Fibroblast of mammary gland (primary cell): ENCODE measurements at regions not wholly inside any gene's neighbourhood (a gene's known extent, or its start where the extent isn't known, plus 50 kb on each side); places are given as distances from the start of the nearest gene placed in this dataset.

Source experiments
- DNase-seq: peaks from one replicate; pipeline ENCODE4 v3.0.0-alpha.2; 2010; ENCODE audit warnings: low read depth
- H3K4me3 ChIP-seq: 2 replicates; pipeline ENCODE4 v1.5.1; 2011; ENCODE audit warnings: low read depth, mild to moderate bottlenecking, low read length, moderate library complexity; ENCODE audit not compliant: control insufficient read depth
- TF ChIP-seq, protein P1 (sequence below): conservative IDR thresholded peaks from 2 replicates; pipeline ENCODE4 v1.5.1; 2011; ENCODE audit warnings: low read depth, low read length, inconsistent platforms; ENCODE audit not compliant: control insufficient read depth, insufficient read depth

GRCh38 chr10:6657196-6657595 is 77.1 kb upstream of the PRKCQ start:
- H3K4me3 ChIP-seq, result no peak overlapping the region
- TF ChIP-seq, protein P1, sequence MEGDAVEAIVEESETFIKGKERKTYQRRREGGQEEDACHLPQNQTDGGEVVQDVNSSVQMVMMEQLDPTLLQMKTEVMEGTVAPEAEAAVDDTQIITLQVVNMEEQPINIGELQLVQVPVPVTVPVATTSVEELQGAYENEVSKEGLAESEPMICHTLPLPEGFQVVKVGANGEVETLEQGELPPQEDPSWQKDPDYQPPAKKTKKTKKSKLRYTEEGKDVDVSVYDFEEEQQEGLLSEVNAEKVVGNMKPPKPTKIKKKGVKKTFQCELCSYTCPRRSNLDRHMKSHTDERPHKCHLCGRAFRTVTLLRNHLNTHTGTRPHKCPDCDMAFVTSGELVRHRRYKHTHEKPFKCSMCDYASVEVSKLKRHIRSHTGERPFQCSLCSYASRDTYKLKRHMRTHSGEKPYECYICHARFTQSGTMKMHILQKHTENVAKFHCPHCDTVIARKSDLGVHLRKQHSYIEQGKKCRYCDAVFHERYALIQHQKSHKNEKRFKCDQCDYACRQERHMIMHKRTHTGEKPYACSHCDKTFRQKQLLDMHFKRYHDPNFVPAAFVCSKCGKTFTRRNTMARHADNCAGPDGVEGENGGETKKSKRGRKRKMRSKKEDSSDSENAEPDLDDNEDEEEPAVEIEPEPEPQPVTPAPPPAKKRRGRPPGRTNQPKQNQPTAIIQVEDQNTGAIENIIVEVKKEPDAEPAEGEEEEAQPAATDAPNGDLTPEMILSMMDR, result no peak
- DNase-seq, result no peak

- TF ChIP-seq, protein P1, result no peak
- H3K4me3 ChIP-seq, result no peak overlapping the region
- DNase-seq, result no peak
Measured at GRCh38 chr10:6654571-6654970, 74.5 kb upstream of the PRKCQ start.

- H3K4me3 ChIP-seq, result no peak overlapping the region
- TF ChIP-seq, protein P1, result no peak
- no peak for DNase-seq
Measured at GRCh38 chr10:6650586-6650985, 70.5 kb upstream of the PRKCQ start.

- DNase-seq, result no peak
- no peak overlapping the region for H3K4me3 ChIP-seq
- TF ChIP-seq, protein P1, result no peak
Measured at GRCh38 chr10:6649903-6650302, 69.8 kb upstream of the PRKCQ start.

DNA sequence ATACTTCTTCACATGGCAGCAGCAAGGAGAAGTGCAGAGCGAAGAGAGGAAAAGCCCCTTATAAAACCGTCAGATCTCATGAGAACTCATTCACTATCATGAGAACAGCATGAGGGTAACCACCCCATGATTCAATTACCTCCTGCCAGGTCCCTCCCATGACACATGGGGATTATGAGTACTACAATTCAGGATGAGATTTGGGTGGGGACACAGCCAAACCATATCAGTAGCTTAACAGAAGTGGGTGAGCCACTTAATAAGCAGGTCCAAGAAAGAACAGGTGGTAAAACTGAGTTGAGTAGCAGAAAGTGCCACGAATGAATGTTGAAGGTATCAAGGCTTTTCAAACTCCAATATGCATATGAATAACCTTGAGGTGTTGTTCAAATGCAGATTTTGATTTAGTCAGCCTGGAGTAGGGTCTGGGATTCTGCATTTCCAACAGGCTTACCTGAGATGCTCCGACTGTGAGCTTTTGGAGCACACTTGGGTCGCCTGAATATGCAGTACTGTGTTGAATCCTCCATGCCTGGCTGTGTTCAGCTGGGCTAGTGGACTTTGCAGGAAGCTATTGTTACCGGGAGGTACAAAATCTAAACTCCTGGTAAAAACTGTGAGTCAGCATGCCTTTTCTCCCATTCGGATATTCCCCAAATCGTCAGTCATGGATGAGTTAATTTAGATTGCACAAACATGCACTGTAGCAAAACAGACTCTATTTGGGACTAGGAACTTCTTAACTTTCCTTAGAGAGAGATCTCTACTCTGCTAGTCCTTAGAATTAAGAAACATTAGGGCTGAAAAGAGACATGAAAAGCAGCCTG is 69.0 kb upstream of the PRKCQ start:
- DNase-seq, result peak; percentile 3
- TF ChIP-seq, protein P1, result no peak
- H3K4me3 ChIP-seq, result no peak overlapping the region

- H3K4me3 ChIP-seq, result no peak overlapping the region
- peak; percentile 14 for DNase-seq
- TF ChIP-seq, protein P1, result peak; percentile 56
Measured at GRCh38 chr10:6647811-6648526, 67.9 kb upstream of the PRKCQ start.
